ENCODE measurements at regions not wholly inside any gene's neighbourhood (a gene's known extent, or its start where the extent isn't known, plus 50 kb on each side); places are given as distances from the start of the nearest gene placed in this dataset.
"Not testable (repeated sequence)": the region's sequence is repeated elsewhere in the genome, so short reads cannot be mapped to it uniquely, and the experiment has no call there.

DNA sequence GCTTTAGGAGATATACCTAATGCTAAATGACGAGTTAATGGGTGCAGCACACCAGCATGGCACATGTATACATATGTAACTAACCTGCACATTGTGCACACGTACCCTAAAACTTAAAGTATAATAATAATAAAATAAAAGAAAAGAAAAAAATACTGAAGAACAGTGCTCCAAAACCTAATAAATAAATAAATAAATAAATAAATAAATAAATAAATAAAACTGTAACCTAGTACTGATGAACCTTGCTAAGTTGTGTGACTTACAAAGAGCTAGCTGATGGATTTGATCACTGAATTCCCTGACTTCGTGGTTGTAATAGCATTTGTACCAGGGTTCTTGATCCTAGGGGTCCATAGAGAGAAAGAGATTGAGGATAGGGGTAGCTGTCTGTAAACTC lies 258.6 kb downstream of the HNRNPD start:
- not testable (repeated sequence) for H3K27me3 Mint-ChIP-seq (ENCODE audit: low read depth); DNase-seq; ATAC-seq; H3K9me3 Mint-ChIP-seq; H3K4me1 Mint-ChIP-seq (ENCODE audit: low read depth); H3K4me3 Mint-ChIP-seq; H3K36me3 Mint-ChIP-seq (ENCODE audit: insufficient read depth)

DNA sequence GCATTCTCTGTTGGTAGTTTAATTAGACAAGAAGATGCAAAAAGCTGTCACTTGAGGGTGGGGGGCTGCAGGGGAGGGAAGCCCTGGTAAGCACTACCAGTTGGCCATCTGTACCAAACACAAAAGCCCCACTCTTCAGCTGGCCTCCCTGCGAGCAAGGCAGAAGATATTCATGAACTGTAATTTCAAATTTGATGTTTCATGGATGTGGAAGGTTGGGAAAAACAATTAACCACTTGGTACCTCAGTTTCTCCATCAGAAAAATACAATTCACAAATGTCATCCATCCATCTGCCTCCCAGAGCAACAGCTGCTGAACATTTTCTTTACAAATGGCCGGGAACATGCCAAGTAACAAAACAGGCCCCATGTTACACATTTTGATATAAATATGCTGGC lies 265.3 kb downstream of the HNRNPD start:
- ATAC-seq, result no peak
- no peak for DNase-seq
- no peaks in the 10 kb centered on the region for H3K4me1 Mint-ChIP-seq (ENCODE audit: low read depth)
- H3K36me3 Mint-ChIP-seq (ENCODE audit: insufficient read depth), result no peaks in the 10 kb centered on the region
- peaks cover 5% of the 10 kb centered on the region for H3K9me3 Mint-ChIP-seq
- no peak overlapping the region for H3K4me3 Mint-ChIP-seq
- H3K27me3 Mint-ChIP-seq (ENCODE audit: low read depth), result peaks cover 2% of the 10 kb centered on the region

DNA sequence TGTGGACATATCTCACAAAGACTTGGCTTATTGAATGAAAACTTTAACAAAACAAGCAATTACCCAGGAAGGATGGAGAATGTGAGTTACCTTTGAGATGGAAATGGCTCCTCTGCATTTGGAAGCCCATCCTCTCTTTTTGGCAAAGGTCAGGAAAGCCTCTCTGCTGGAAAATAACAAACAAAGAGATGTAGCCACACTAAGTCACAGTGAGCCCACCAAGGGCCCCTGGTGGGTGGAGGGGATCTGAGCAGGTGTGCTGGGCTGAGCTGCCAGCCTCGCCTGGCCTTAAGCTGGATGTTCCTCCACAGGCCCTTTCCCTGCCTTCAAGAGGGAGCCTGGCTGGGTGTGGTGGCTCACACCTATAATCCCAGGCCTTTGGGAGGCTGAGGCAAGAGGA lies 269.2 kb downstream of the HNRNPD start:
- Mint-ChIP-seq H3K9me3 (no peaks in the 10 kb centered on the region), H3K4me1 (ENCODE audit: low read depth) (no peaks in the 10 kb centered on the region), H3K36me3 (ENCODE audit: insufficient read depth) (no peaks in the 10 kb centered on the region), H3K27me3 (ENCODE audit: low read depth) (peaks cover 2% of the 10 kb centered on the region), H3K4me3 (no peak overlapping the region)
- no peak for ATAC-seq
- DNase-seq, result no peak

DNA sequence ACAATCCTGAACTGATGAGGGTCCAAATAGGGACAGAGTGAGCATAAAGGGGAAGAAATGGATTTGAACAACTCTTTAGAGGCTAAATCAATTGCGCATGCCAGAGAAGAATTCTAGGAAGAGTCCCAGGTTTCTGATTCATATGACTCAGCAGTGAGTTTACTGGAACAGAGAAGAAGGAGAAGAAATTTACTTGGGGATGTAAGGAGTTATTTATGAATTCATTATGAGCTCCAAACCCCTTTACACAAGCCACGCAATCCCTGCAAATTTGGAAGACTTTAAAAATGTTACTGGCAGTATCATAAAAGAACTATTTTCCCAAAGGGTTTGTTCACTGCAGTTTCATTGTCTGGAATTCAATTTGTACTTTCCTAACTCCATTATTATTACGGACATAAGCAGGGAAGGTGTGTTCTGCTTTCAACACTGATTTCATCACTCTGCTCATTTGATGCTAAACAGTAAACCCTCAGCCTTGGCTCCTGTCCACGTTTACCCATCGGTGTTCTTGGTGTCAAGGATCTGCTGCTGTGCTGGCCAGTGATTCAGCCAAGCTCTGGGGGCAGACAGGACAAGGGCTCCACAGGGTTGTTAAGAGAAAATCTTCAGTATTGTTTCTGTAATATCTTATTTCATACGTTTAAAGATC lies 273.7 kb downstream of the HNRNPD start:
- no peaks in the 10 kb centered on the region for H3K27me3 Mint-ChIP-seq (ENCODE audit: low read depth)
- H3K4me1 Mint-ChIP-seq (ENCODE audit: low read depth), result no peaks in the 10 kb centered on the region
- no peaks in the 10 kb centered on the region for H3K36me3 Mint-ChIP-seq (ENCODE audit: insufficient read depth)
- ATAC-seq (no peak), DNase-seq (no peak)
- H3K4me3 Mint-ChIP-seq, result no peak overlapping the region
- H3K9me3 Mint-ChIP-seq, result no peaks in the 10 kb centered on the region

DNA sequence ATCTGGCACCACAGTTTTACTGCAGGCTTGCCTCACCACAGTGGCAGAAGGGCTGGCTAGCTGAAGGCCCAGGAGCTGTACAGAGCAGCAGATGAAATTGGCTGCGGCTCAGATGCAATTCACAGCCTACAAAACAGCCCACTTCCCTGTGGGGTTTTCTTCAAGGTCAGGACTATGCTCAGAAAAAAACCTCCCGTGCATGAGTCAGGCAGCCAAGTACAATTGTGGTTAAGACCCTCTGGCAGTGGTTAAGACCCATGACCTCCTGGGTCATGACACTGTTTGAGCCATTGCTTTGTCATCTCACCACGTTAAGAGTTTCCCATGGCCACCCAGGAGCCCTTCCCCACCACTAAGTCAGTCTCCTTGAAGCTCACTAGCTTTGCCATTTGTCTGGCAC lies 276.3 kb downstream of the HNRNPD start:
- DNase-seq (no peak), ATAC-seq (no peak)
- no peaks in the 10 kb centered on the region for H3K4me1 Mint-ChIP-seq (ENCODE audit: low read depth)
- no peak overlapping the region for H3K4me3 Mint-ChIP-seq
- peaks cover 3% of the 10 kb centered on the region for H3K27me3 Mint-ChIP-seq (ENCODE audit: low read depth)
- no peaks in the 10 kb centered on the region for H3K36me3 Mint-ChIP-seq (ENCODE audit: insufficient read depth)
- H3K9me3 Mint-ChIP-seq, result no peaks in the 10 kb centered on the region

DNA sequence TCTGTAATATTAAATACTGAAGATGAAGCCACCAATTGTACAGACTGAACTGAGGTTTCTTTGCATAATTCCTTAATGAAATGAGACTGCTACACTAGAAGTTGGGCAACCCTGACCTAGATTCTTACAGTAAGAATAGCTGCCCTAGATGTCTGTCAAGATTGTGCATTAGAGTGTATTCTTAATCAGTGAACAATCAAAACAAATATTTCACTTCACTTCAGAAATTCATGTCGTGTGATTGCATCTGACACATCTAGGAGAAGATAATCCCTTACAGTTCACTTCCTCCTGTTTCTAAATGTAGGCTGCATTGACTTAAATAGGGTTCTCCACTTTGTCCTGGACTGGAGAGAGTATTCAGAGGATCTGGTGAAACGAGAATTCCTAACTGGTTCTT lies 283.1 kb downstream of the HNRNPD start:
- Mint-ChIP-seq H3K27me3 (ENCODE audit: low read depth) (peaks cover 3% of the 10 kb centered on the region), H3K4me1 (ENCODE audit: low read depth) (no peaks in the 10 kb centered on the region), H3K4me3 (no peak overlapping the region), H3K9me3 (no peaks in the 10 kb centered on the region), H3K36me3 (ENCODE audit: insufficient read depth) (no peaks in the 10 kb centered on the region)
- ATAC-seq (no peak), DNase-seq (no peak)

DNA sequence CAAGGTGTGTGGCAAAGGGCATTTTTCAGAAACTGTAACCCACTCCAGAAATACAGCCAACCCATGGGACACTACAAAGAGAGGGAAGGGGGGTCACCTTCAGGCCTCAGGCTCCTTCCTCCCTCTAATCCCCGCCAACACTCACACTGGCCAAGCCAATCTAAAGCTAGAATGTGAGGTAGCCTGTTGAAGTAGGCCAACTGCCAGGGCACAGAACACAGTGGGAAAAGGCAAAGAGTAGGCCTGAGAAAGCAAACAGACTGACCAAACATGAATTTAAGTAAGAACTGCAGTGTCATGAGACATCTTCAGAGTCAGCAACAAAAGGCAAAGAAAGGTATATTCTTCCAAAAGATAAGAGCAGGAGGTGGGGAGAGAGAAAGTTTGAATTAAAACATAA lies 289.0 kb downstream of the HNRNPD start:
- no peaks in the 10 kb centered on the region for H3K4me1 Mint-ChIP-seq (ENCODE audit: low read depth)
- H3K9me3 Mint-ChIP-seq, result no peaks in the 10 kb centered on the region
- H3K4me3 Mint-ChIP-seq, result no peak overlapping the region
- no peak for DNase-seq
- no peaks in the 10 kb centered on the region for H3K36me3 Mint-ChIP-seq (ENCODE audit: insufficient read depth)
- H3K27me3 Mint-ChIP-seq (ENCODE audit: low read depth), result peaks cover 3% of the 10 kb centered on the region
- ATAC-seq, result no peak

DNA sequence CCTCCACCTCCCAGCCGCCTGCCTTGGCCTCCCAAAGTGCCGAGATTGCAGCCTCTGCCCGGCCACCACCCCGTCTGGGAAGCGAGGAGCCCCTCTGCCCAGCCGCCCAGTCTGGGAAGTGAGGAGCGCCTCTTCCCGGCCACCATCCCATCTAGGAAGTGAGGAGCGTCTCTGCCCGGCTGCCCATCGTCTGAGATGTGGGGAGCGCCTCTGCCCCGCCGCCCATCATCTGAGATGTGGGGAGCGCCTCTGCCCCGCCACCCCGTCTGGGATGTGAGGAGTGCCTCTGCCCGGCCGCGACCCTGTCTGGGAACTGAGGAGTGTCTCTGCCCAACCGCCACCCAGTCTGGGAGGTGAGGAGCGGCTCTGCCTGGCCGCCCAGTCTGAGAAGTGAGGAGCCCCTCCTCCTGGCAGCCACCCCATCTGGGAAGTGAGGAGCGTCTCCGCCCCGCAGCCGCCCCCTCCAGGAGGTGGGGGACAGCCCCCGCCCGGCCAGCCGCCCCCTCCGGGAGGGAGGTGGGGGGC lies 296.3 kb downstream of the HNRNPD start:
- not testable (repeated sequence) for H3K4me1 Mint-ChIP-seq (ENCODE audit: low read depth); H3K36me3 Mint-ChIP-seq (ENCODE audit: insufficient read depth); ATAC-seq; H3K9me3 Mint-ChIP-seq; H3K27me3 Mint-ChIP-seq (ENCODE audit: low read depth); H3K4me3 Mint-ChIP-seq; DNase-seq

DNA sequence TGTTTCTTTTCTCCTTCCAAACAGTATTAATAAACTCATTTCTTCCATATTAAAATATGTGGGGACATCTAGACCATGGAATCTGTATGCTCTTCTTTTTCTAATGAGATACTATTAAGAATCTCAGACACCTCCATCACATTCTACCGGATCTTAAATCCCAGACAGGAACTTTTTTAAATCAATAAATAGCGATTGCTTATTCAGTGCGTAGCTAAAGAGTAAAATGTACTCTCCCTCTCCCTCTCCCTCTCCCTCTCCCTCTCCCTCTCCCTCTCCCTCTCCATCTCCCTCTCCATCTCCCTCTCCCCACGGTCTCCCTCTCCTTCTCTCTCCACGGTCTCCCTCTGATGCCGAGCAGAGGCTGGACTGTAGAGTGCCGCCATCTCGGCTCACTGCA lies 297.0 kb downstream of the HNRNPD start:
- Mint-ChIP-seq H3K36me3 (ENCODE audit: insufficient read depth) (no peaks in the 10 kb centered on the region), H3K4me1 (ENCODE audit: low read depth) (no peaks in the 10 kb centered on the region), H3K4me3 (no peak overlapping the region), H3K27me3 (ENCODE audit: low read depth) (no peaks in the 10 kb centered on the region), H3K9me3 (no peaks in the 10 kb centered on the region)
- ATAC-seq, result no peak
- no peak for DNase-seq

DNA sequence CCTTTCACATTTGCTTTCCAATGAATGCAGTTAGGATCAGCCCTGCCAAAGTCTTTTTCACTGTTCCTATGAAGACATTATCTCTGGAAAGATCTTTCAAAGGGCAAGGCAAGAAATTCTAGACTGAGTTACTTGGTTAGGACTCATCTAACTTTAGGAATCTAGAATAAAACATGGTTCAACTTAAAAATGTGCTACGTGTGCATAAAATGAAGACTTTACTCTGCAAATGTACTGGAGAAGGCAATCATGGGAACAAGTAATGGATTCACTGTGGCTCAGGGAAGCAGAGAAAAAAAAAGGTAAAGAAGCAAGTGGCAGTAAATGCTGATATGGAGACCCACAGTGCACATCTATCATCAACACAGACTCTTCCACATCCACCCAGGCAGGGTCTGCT lies 297.4 kb downstream of the HNRNPD start:
- no peak overlapping the region for H3K4me3 Mint-ChIP-seq
- no peak for ATAC-seq
- H3K9me3 Mint-ChIP-seq, result no peaks in the 10 kb centered on the region
- DNase-seq, result no peak
- no peaks in the 10 kb centered on the region for H3K36me3 Mint-ChIP-seq (ENCODE audit: insufficient read depth)
- H3K27me3 Mint-ChIP-seq (ENCODE audit: low read depth), result no peaks in the 10 kb centered on the region
- H3K4me1 Mint-ChIP-seq (ENCODE audit: low read depth), result no peaks in the 10 kb centered on the region

DNA sequence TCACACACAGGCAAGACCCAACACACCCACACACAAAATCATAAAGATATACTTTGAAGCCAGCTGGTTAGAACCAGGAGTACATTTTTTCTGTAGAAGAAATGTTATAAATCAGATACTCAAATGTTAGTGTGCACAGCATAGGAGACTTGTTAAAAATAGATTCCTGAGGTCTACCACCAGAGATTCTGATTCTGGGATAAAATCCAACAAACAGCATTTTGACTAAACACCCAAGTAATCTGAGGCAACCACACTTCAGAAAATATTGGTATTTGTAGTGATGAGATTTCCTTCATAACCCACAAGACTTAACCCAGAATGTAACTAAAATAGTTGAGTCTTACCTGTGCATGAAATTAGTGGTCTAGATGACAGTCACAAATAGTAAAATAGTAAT lies 301.8 kb downstream of the HNRNPD start:
- DNase-seq, result no peak
- H3K4me1 Mint-ChIP-seq (ENCODE audit: low read depth), result no peaks in the 10 kb centered on the region
- no peak for ATAC-seq
- H3K27me3 Mint-ChIP-seq (ENCODE audit: low read depth), result peaks cover 2% of the 10 kb centered on the region
- H3K9me3 Mint-ChIP-seq, result no peaks in the 10 kb centered on the region
- no peaks in the 10 kb centered on the region for H3K36me3 Mint-ChIP-seq (ENCODE audit: insufficient read depth)
- no peak overlapping the region for H3K4me3 Mint-ChIP-seq

DNA sequence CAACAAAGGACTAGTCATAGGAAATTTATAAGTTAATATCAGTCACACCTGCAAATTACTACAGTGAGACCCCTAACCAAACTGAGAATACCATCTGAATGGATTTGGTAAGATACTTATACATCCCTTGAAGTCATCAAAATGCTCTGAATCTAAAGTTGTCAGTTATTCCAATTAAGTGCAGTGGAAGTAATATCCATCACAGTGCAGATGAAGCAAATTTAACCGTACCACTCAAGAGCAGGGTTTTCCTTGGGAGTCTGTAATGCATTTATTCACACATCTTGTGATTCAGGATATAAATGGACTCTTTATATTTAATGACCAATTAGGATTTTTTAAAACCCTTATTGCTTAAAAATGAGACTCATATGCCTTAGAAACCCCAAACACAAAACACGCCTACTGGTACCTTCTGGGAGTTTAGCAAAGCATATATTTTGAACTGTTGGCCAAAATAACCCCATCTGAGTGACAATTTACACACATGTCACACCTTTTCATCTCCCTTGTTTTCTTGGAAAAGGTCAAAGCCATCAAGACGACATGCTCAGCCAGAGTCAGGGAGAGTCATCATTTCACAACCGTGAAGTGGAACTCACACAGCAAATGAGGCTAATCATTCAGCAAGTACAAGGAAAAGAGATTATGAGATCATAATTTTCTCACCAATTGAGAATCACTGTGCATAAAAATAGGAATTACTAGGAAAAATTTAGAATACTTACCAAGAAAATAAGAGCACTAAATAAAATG lies 303.7 kb downstream of the HNRNPD start:
- Mint-ChIP-seq H3K4me1 (ENCODE audit: low read depth) (no peaks in the 10 kb centered on the region), H3K9me3 (no peaks in the 10 kb centered on the region), H3K27me3 (ENCODE audit: low read depth) (peaks cover 6% of the 10 kb centered on the region), H3K4me3 (no peak overlapping the region), H3K36me3 (ENCODE audit: insufficient read depth) (no peaks in the 10 kb centered on the region)
- ATAC-seq, result no peak
- DNase-seq, result no peak

DNA sequence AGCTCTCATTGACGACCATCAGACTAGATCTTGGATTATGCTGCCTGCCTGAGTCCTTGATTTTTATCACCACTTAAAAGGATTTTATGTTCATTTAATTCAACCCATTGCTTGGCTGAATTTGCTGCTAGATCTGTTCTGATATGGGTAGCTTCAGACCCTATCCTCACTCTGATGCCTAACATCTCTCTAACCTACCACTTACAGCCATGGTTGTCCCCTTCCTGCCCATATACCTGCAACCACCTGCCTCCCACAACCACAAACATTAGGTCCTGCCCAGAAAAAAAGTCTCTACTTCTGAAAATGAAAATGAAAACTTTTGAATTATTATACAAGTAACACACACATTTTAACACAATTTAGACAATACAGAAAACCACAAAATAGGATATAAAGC lies 310.8 kb downstream of the HNRNPD start:
- peaks cover 6% of the 10 kb centered on the region for H3K27me3 Mint-ChIP-seq (ENCODE audit: low read depth)
- H3K36me3 Mint-ChIP-seq (ENCODE audit: insufficient read depth), result no peaks in the 10 kb centered on the region
- no peaks in the 10 kb centered on the region for H3K9me3 Mint-ChIP-seq
- no peak overlapping the region for H3K4me3 Mint-ChIP-seq
- no peak for ATAC-seq
- DNase-seq, result no peak
- H3K4me1 Mint-ChIP-seq (ENCODE audit: low read depth), result no peaks in the 10 kb centered on the region

DNA sequence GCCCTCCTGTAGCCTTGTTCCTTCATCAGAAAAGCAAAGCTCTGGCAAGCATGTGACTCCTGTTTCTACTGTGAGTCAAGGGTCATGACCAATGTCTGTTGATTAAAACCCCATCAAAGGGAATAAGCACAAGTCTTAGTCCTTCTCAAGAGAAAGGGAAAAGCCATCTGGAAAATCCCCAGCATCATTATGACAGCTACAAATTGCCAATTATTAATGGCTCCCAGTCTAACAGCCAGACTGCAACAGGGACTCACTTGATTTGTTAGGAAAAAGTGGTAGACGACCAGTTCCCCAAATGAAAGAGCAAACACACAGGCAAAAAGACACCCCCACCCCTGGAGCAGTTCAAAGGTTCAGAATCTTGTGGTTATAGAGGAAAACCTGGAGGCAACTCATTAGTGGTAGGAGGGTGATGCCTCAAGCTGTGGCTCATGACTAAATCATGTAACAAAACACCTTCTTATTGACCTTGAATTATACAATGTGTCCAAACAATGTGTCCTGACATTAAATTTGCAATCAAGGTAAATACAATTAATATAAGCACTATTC lies 315.7 kb downstream of the HNRNPD start:
- peaks cover 5% of the 10 kb centered on the region for H3K27me3 Mint-ChIP-seq (ENCODE audit: low read depth)
- no peaks in the 10 kb centered on the region for H3K36me3 Mint-ChIP-seq (ENCODE audit: insufficient read depth)
- ATAC-seq, result no peak
- H3K4me3 Mint-ChIP-seq, result no peak overlapping the region
- H3K9me3 Mint-ChIP-seq, result peaks cover 8% of the 10 kb centered on the region
- DNase-seq, result no peak
- H3K4me1 Mint-ChIP-seq (ENCODE audit: low read depth), result no peaks in the 10 kb centered on the region

DNA sequence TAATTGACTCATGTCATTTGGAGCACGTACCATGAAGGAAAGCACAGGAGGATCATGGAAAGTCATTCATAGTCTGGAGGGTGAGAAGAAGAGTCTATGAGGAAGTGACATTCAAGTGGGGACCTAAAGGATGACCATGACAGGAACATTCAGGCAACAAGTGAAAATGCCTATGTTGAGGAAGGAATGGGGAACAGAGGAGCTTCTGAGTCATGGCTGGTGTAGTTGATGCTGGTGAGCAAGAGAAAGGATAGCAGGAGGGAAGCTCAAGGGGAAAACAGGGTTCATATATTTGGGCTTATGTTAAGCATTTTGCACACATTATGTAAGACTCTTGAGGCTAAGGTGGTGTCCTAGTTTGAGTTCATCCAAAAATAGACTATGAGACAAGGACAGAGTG lies 318.6 kb downstream of the HNRNPD start:
- Mint-ChIP-seq H3K27me3 (ENCODE audit: low read depth) (peaks cover 6% of the 10 kb centered on the region), H3K9me3 (peaks cover 8% of the 10 kb centered on the region), H3K4me1 (ENCODE audit: low read depth) (no peaks in the 10 kb centered on the region), H3K4me3 (no peak overlapping the region), H3K36me3 (ENCODE audit: insufficient read depth) (no peaks in the 10 kb centered on the region)
- DNase-seq, result no peak
- ATAC-seq, result no peak
